ENCODE measurements at regions not wholly inside any gene's neighbourhood (a gene's known extent, or its start where the extent isn't known, plus 50 kb on each side); places are given as distances from the start of the nearest gene placed in this dataset.

DNA sequence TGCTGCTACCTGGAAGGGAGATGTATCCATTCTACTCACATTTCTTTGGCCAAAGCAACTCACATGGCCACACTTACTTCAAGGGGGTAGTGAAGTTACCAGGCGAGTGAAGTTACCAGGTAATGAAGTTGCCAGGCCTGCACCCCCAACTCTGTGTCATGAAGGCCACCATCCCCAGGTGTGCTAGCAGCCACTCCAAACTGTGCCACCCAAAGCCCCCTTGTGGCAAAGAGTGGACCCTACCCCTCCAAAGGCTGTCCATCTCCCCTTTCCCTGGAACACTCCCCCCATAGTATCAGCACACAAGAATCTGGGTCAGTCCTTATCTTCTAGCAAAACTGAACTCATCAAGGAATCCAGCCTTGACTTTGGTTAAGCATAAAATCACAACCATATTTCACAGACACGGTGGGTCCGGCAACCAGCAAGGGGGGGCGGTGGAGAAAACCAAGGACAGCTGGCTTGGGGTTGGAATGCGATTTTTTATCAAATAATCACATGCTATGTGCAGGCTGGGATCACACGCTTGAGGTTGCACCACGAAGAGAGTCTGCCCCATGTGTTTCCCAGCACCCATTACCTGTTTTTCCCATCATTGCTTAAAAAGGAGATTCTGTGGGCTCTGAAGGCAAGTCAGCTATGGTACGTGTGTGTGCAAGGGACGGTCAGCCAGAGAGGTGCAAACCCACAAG is 60.9 kb downstream of the ZFP36L2 start:
- no peak for TF ChIP-seq GABPA (IDR thresholded peaks at IDR 0.05 in 1 of 2, conservative IDR thresholded peaks at IDR 0.05 in 1 of 2)
- TF ChIP-seq TAF1 (conservative IDR thresholded peaks at IDR 0.05): no peak
- TF ChIP-seq HNF4A (conservative IDR thresholded peaks at IDR 0.05): no peak

Measured in liver (tissue), 2 donors.